Kidney epithelial cell (primary cell): ENCODE measurements at regions not wholly inside any gene's neighbourhood (a gene's known extent, or its start where the extent isn't known, plus 50 kb on each side); places are given as distances from the start of the nearest gene placed in this dataset.

ENCODE experiments used
- DNase-seq: peaks from one replicate; pipeline ENCODE4 v3.0.0-alpha.2; 2010; ENCODE audit warnings: low read depth
- H3K27me3 ChIP-seq: 2 replicates; pipeline ENCODE4 v1.6.0; 2011; ENCODE audit warnings: low read length; ENCODE audit not compliant: control insufficient read depth, insufficient read depth
- H3K36me3 ChIP-seq: 2 replicates; pipeline ENCODE4 v1.5.1; 2011; ENCODE audit warnings: low read length; ENCODE audit not compliant: control insufficient read depth, insufficient read depth
- H3K4me3 ChIP-seq: 2 replicates; pipeline ENCODE4 v1.5.1; 2011; ENCODE audit warnings: low read depth, mild to moderate bottlenecking, control low read depth, low read length
- TF ChIP-seq, protein P1 (sequence below): IDR thresholded peaks from 2 replicates; pipeline ENCODE4 v1.5.1; 2011; ENCODE audit warnings: mild to moderate bottlenecking, moderate library complexity, low read length, control low read depth, inconsistent platforms; ENCODE audit not compliant: insufficient read depth, poor library complexity, severe bottlenecking

DNA sequence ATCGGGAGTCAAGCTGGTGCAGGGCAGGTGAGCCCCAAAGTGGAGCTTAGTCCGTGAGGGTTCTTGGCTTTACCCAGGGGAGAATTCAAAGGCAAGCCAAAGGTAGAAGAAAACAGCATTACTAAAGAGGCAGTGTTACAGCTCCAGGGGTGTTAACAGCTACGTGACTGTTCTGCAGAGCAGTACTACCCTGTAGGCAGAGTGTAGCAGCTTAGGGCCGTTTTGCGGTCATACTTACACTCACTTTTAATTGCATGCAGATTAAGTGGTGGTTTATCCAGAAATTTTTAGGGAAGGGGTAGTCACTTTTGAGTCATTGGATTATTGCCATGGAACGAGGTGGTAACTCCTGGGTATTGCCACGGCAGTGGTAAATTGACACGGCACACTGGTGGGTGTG lies 482.2 kb downstream of the SLITRK5 start:
- DNase-seq: no peak
- no peak overlapping the region for H3K4me3 ChIP-seq
- H3K36me3 ChIP-seq: no peaks in the 10 kb centered on the region
- no peaks in the 10 kb centered on the region for H3K27me3 ChIP-seq
- TF ChIP-seq, protein P1, sequence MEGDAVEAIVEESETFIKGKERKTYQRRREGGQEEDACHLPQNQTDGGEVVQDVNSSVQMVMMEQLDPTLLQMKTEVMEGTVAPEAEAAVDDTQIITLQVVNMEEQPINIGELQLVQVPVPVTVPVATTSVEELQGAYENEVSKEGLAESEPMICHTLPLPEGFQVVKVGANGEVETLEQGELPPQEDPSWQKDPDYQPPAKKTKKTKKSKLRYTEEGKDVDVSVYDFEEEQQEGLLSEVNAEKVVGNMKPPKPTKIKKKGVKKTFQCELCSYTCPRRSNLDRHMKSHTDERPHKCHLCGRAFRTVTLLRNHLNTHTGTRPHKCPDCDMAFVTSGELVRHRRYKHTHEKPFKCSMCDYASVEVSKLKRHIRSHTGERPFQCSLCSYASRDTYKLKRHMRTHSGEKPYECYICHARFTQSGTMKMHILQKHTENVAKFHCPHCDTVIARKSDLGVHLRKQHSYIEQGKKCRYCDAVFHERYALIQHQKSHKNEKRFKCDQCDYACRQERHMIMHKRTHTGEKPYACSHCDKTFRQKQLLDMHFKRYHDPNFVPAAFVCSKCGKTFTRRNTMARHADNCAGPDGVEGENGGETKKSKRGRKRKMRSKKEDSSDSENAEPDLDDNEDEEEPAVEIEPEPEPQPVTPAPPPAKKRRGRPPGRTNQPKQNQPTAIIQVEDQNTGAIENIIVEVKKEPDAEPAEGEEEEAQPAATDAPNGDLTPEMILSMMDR: no peak

GRCh38 chr13:88154001-88154400 lies 482.8 kb downstream of the SLITRK5 start:
- H3K36me3 ChIP-seq: no peaks in the 10 kb centered on the region
- no peaks in the 10 kb centered on the region for H3K27me3 ChIP-seq
- no peak for DNase-seq
- no peak overlapping the region for H3K4me3 ChIP-seq
- TF ChIP-seq, protein P1: no peak

DNA sequence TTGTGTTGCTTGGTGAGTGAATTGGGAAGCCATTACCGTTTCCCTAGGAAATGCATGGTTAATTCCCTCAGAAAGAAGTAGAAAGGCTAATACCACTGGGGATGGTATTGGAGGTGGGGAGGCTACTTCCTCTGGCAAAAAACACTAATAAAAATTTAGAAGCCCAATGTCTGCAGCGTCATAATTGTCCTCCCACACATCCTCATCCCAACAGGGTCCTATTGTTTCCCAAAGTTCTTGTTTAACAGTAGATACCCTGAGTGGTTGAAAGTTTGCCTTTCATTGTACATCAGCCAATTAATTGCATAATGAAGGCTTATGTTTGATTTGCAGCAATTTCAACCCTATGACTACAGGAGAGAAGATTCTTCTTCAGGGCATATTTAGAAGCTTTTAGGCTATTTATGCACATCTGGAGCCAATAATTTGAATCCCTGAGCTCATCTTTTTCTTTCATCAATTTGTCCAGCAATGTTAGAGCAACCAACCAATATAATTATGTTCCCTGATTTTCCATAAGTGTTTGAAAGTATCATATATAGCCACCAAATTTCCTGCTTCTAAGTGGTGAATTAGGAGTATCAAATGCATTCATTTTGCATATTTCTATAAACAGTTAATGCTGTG lies 491.0 kb downstream of the SLITRK5 start:
- no peaks in the 10 kb centered on the region for H3K27me3 ChIP-seq
- H3K4me3 ChIP-seq: no peak overlapping the region
- TF ChIP-seq, protein P1: no peak
- no peak for DNase-seq
- H3K36me3 ChIP-seq: no peaks in the 10 kb centered on the region

DNA sequence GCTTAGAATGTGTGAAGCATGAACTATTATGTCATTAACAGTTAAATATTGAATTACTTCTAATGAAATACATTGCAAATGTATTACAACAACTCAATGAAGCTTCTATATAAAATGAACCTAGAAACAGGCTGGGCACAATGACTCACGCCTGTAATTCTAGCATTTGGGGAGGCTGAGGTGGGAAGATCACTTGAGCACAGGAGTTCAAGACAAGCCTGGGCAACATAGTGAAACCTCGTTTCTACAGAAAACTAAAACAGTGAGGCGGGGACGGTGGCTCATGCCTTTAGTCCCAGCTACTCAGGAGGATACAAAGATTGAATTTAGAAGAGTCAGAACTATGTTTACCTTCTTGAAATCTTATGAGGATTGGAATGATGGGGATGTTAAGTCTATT lies 505.1 kb downstream of the SLITRK5 start:
- H3K36me3 ChIP-seq: no peaks in the 10 kb centered on the region
- H3K4me3 ChIP-seq: no peak overlapping the region
- no peaks in the 10 kb centered on the region for H3K27me3 ChIP-seq
- TF ChIP-seq, protein P1: no peak
- no peak for DNase-seq

- Histone ChIP-seq H3K36me3 (no peaks in the 10 kb centered on the region), H3K4me3 (no peak overlapping the region), H3K27me3 (no peaks in the 10 kb centered on the region)
- no peak for DNase-seq
- TF ChIP-seq, protein P1: no peak
Observed at GRCh38 chr13:88183440-88183839, 512.3 kb downstream of the SLITRK5 start.

- DNase-seq: no peak
- TF ChIP-seq, protein P1: no peak
- Histone ChIP-seq H3K27me3 (no peaks in the 10 kb centered on the region), H3K4me3 (no peak overlapping the region), H3K36me3 (no peaks in the 10 kb centered on the region)
Observed at GRCh38 chr13:88188986-88189385, 517.8 kb downstream of the SLITRK5 start.
